Esophagus squamous epithelium (tissue), 5 donors: ENCODE measurements at regions not wholly inside any gene's neighbourhood (a gene's known extent, or its start where the extent isn't known, plus 50 kb on each side); places are given as distances from the start of the nearest gene placed in this dataset.

ENCODE experiments used
- DNase-seq: peaks from one replicate; lab custom pipeline; 2025; lab: John Stamatoyannopoulos, UW
- H3K27ac ChIP-seq, 4 donors: fragments of 200-600 bp; sonication (generic); one replicate each; pipeline ENCODE4 v1.5.1; 2016 to 2019; ENCODE audit warnings: mild to moderate bottlenecking in 1 of 4
- H3K27me3 ChIP-seq, 4 donors: fragments of 200-600 bp; sonication (generic); 1 replicate in 3 of 4; 2 replicates in 1 of 4; pipeline versions ENCODE4 v1.5.1 to v1.6.0; 2017 to 2021; ENCODE audit warnings: antibody characterized with exemption in 1 of 4
- H3K36me3 ChIP-seq, 3 donors: fragments of 200-600 bp; sonication (generic); one replicate each; pipeline ENCODE4 v1.5.1; 2016 to 2019
- H3K4me1 ChIP-seq, 3 donors: fragments of 200-600 bp; sonication (generic); one replicate each; pipeline ENCODE4 v1.5.1; 2017 to 2019
- H3K4me3 ChIP-seq, 4 donors: fragments of 200-600 bp; sonication (generic); 1 replicate in 3 of 4; 2 replicates in 1 of 4; pipeline ENCODE4 v1.5.1; 2016 to 2019; ENCODE audit warnings: mild to moderate bottlenecking in 2 of 4, moderate library complexity in 1 of 4
- H3K9me3 ChIP-seq, 3 donors: fragments of 200-600 bp; sonication (generic); one replicate each; pipeline ENCODE4 v1.5.1; 2016 to 2019
- POLR2A ChIP-seq, 4 donors: fragments of 450-650 bp; IDR thresholded peaks; one replicate each; pipeline ENCODE4 v1.6.1; 2017; ENCODE audit warnings: antibody characterized with exemption in 4 of 4, mild to moderate bottlenecking in 4 of 4, moderate library complexity in 3 of 4
- WGBS, 2 donors: methylation state at CpG; one replicate each; pipeline ENCODE4 v1.1.5; 2018; 5-methylcytosine and 5-hydroxymethylcytosine counted together
- intact Hi-C: fragments of 100-400 bp; cut with DNase I; formaldehyde crosslinking; loops from one replicate; pipeline ENCODE4 v1.15.0; 2022
- TF ChIP-seq, protein P1 (sequence below), 6 experiments: fragments of 450-650 bp in 4 of 6; fragments of 200-600 bp in 2 of 6; sonication (generic) in 2 of 6; IDR thresholded peaks; one replicate each; pipeline ENCODE4 v1.5.1; 2016 to 2019; ENCODE audit warnings: antibody characterized with exemption in 6 of 6, mild to moderate bottlenecking in 4 of 6, moderate library complexity in 4 of 6
- donor health status: DM: yes; HTN: yes; CAD: no.

DNA sequence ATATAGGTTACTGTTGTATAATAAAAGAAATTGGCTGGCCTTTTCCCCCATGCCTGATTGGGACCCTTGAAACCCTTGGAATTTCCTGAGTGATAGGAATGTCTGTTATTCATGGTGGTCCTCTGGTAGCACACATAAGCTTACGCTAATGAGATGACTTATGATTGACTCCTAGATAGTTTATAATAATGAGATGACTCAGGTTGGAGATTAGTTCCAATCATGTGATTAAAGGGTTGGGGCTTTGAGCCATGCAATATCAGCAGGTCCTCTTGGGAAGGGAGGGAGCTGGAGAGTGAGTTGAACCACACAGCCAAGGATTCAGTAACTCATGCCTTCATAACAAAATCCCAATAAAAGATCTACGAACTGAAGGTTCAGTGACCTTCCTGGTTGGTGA is 407.6 kb upstream of the MANEA start:
- Histone ChIP-seq H3K27ac (no peak overlapping the region), H3K4me1 (no peaks in the 10 kb centered on the region), H3K27me3 (no peaks in the 10 kb centered on the region), H3K36me3 (no peaks in the 10 kb centered on the region), H3K9me3 (no peaks in the 10 kb centered on the region), H3K4me3 (no peak overlapping the region)
- no peak for TF ChIP-seq POLR2A (IDR thresholded peaks at IDR 0.05)
- TF ChIP-seq, protein P1, sequence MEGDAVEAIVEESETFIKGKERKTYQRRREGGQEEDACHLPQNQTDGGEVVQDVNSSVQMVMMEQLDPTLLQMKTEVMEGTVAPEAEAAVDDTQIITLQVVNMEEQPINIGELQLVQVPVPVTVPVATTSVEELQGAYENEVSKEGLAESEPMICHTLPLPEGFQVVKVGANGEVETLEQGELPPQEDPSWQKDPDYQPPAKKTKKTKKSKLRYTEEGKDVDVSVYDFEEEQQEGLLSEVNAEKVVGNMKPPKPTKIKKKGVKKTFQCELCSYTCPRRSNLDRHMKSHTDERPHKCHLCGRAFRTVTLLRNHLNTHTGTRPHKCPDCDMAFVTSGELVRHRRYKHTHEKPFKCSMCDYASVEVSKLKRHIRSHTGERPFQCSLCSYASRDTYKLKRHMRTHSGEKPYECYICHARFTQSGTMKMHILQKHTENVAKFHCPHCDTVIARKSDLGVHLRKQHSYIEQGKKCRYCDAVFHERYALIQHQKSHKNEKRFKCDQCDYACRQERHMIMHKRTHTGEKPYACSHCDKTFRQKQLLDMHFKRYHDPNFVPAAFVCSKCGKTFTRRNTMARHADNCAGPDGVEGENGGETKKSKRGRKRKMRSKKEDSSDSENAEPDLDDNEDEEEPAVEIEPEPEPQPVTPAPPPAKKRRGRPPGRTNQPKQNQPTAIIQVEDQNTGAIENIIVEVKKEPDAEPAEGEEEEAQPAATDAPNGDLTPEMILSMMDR (IDR thresholded peaks at IDR 0.05), result no peak
- WGBS, 2 donors, result 39 to 57% methylated on average over 2 of the region's 2 CpGs
- intact Hi-C loops, result no loop called here
- no peak for DNase-seq

DNA sequence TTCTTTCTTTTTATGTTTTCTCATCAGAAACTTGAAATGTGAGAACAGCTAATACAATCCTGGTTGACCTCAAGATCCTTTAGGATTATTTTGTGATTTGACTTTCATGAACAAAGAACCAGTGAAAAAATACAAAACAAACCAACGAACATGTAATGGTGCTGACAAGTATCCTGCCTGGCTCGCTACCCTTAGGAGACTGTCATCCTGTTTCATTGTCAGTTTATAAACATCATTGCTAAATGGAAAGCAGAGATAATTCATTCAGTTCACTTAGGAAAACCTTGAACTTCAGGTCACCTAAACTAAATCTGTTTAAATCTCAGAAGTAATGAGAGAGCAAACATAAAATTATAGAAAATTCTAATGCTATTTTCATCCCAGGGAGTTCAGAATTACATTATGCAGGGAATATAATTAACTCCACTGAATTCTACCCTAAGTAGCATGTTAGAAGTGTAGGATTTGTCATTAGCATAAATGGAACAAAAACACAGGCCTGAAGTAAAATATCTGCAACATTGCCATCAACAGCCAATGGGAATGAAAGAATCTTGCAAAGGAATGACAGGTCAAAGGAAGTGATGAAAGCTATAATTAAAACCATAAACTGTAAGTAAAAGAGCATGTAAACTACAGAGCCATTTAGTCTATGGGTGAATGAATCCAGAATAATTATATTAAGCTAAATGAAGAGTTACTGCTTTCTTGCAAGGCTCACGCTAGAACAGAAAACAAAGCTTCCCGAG is 401.2 kb upstream of the MANEA start:
- no peak for DNase-seq
- H3K4me1 ChIP-seq, result no peaks in the 10 kb centered on the region
- no peak for TF ChIP-seq POLR2A (IDR thresholded peaks at IDR 0.05)
- TF ChIP-seq, protein P1 (IDR thresholded peaks at IDR 0.05), result no peak
- no peaks in the 10 kb centered on the region for H3K27me3 ChIP-seq
- no peak overlapping the region for H3K27ac ChIP-seq
- intact Hi-C loops, result no loop called here
- H3K36me3 ChIP-seq, result no peaks in the 10 kb centered on the region
- 35 to 40% methylated on average over 4 of the region's 4 CpGs for WGBS, 2 donors
- H3K4me3 ChIP-seq, result no peak overlapping the region
- H3K9me3 ChIP-seq, result no peaks in the 10 kb centered on the region

DNA sequence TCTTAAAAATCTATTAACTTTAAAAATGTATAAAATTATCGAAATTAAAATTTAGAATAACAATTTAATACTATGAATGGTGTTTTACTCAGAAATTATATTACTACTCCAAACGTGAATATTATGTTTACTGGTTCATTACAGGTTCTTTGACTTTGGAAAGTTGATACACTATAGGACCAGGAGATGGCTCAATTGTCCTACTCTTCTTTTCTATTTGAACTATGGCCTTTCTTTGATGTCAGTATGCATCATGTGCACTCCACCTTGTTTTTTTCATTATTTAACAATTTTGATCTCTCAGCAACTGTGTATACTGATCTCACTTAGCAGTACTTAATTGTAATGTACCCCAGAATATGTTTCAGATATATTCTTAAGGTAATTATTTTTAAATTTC is 391.5 kb upstream of the MANEA start:
- intact Hi-C loops, result no loop called here
- Histone ChIP-seq H3K27me3 (no peaks in the 10 kb centered on the region), H3K4me1 (no peaks in the 10 kb centered on the region), H3K9me3 (no peaks in the 10 kb centered on the region), H3K36me3 (no peaks in the 10 kb centered on the region), H3K4me3 (no peak overlapping the region), H3K27ac (no peak overlapping the region)
- no peak for DNase-seq
- TF ChIP-seq, protein P1 (IDR thresholded peaks at IDR 0.05), result no peak
- no peak for TF ChIP-seq POLR2A (IDR thresholded peaks at IDR 0.05)
- 25 to 47% methylated on average over 2 of the region's 2 CpGs for WGBS, 2 donors

DNA sequence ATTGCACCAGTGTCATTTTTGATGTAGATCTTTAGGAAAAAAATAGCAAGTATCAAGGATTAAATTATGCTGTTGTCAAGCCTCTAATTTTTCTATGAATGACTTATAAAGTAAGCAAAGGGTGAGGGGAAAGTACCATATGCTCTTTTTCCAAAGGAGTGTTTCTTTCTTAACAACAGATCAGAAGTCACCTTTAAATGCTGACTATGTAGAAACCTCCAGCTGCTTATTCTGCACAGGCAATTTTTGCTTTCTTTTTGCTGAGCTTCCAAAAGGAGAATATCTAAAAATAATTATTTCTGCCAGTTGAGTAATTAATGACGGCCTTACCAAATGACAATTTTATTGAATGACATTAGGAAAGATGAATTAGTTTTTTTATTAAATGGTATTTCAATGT is 390.6 kb upstream of the MANEA start:
- Histone ChIP-seq H3K36me3 (no peaks in the 10 kb centered on the region), H3K27ac (no peak overlapping the region), H3K27me3 (no peaks in the 10 kb centered on the region), H3K4me3 (no peak overlapping the region), H3K4me1 (no peaks in the 10 kb centered on the region), H3K9me3 (no peaks in the 10 kb centered on the region)
- intact Hi-C loops, result no loop called here
- no peak for DNase-seq
- no peak for TF ChIP-seq POLR2A (IDR thresholded peaks at IDR 0.05)
- TF ChIP-seq, protein P1 (IDR thresholded peaks at IDR 0.05), result no peak
- WGBS, 2 donors, result 33 to 39% methylated on average over 1 of the region's 1 CpG

DNA sequence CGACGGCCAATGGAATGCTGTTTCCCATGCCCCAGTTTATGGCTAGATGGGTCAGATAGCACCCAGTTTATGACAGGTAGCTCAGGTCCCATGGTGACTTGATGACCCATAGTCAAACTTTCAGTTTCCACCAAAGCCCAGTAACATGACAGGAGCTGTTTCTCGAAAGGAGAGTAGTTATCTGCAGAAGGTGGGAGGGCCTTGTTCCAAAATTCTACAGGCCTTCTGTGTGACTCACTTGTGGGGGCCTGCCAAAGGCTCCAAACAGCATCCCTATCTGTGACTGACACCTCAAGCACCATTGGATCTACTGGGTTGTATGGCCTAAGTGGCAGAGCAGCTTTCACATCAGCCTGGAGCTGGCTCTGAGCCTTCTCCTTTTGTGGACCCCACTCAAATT is 379.7 kb upstream of the MANEA start:
- Histone ChIP-seq H3K27ac (no peak overlapping the region), H3K4me3 (no peak overlapping the region), H3K36me3 (no peaks in the 10 kb centered on the region), H3K4me1 (no peaks in the 10 kb centered on the region), H3K27me3 (no peaks in the 10 kb centered on the region), H3K9me3 (no peaks in the 10 kb centered on the region)
- no peak for DNase-seq
- intact Hi-C loops, result no loop called here
- WGBS, 2 donors, result 72 to 76% methylated on average over 2 to 3 of the region's 3 CpGs
- TF ChIP-seq, protein P1 (IDR thresholded peaks at IDR 0.05), result no peak
- no peak for TF ChIP-seq POLR2A (IDR thresholded peaks at IDR 0.05)
